HEK293 (cell line): ENCODE measurements at regions not wholly inside any gene's neighbourhood (a gene's known extent, or its start where the extent isn't known, plus 50 kb on each side); places are given as distances from the start of the nearest gene placed in this dataset.

Experiments used
- CTCF ChIA-PET: fragments of 350-600 bp; formaldehyde crosslinking; extraction: SDS; loops from one replicate; lab custom pipeline; 2021; ENCODE audit warnings: antibody characterized with exemption; lab: Yijun Ruan, JAX
- POLR2A ChIA-PET: fragments of 300-600 bp; formaldehyde crosslinking; extraction: SDS; loops from one replicate; lab custom pipeline; 2020; ENCODE audit warnings: antibody characterized with exemption, inconsistent platforms; lab: Yijun Ruan, JAX
- H3K27ac ChIP-seq: fragments of 200-500 bp; sonication (Bioruptor generic); 2 replicates; pipeline ENCODE4 v1.5.1; 2014; ENCODE audit warnings: low read depth, low read length, control low read depth, inconsistent platforms; ENCODE audit errors: extremely low read depth
- H3K36me3 ChIP-seq, 2 experiments: fragments of 200-500 bp in 1 of 2; sonication (Bioruptor generic) in 1 of 2; 1 replicate in 1 of 2; 2 replicates in 1 of 2; pipeline ENCODE4 v1.5.1; 2014 to 2017; ENCODE audit warnings: inconsistent platforms in 2 of 2, low read length in 2 of 2; ENCODE audit not compliant: control insufficient read depth in 2 of 2, insufficient read depth in 1 of 2
- H3K4me1 ChIP-seq: fragments of 200-500 bp; sonication (Bioruptor generic); 2 replicates; pipeline ENCODE4 v1.5.1; 2014; ENCODE audit warnings: mild to moderate bottlenecking, low read length, inconsistent platforms; ENCODE audit not compliant: control insufficient read depth, insufficient read depth
- H3K4me3 ChIP-seq: 2 replicates; pipeline ENCODE4 v1.5.1; 2011; ENCODE audit warnings: low read depth, mild to moderate bottlenecking, control low read depth, low read length, moderate library complexity
- H3K9me3 ChIP-seq: fragments of 200-500 bp; sonication (Bioruptor generic); 2 replicates; pipeline ENCODE4 v1.5.1; 2014; ENCODE audit warnings: low read depth, low read length, inconsistent platforms; ENCODE audit not compliant: control insufficient read depth, insufficient read depth
- EGR2 ChIP-seq: fragments of 450-650 bp; formaldehyde crosslinking; IDR thresholded peaks from 2 replicates; pipeline ENCODE4 v1.5.1; 2016; ENCODE audit warnings: low read depth, missing biosample characterization, missing genetic modification characterization
- KLF7 ChIP-seq: fragments of 450-650 bp; formaldehyde crosslinking; IDR thresholded peaks from 2 replicates; pipeline ENCODE4 v1.5.1; 2016; ENCODE audit warnings: missing biosample characterization, missing genetic modification characterization, borderline replicate concordance
- MEIS1 ChIP-seq: sonication (generic); formaldehyde crosslinking; IDR thresholded peaks from 2 replicates; pipeline ENCODE4 v1.8.1; 2022; ENCODE audit warnings: missing genetic modification reagents, mild to moderate bottlenecking, borderline replicate concordance
- REPIN1 ChIP-seq: fragments of 450-650 bp; formaldehyde crosslinking; IDR thresholded peaks from 2 replicates; pipeline ENCODE4 v1.5.1; 2017; ENCODE audit warnings: missing biosample characterization, missing genetic modification characterization, low read depth
- SALL2 ChIP-seq: fragments of 450-650 bp; formaldehyde crosslinking; IDR thresholded peaks from 2 replicates; pipeline ENCODE4 v1.5.0; 2017; ENCODE audit warnings: missing biosample characterization, mild to moderate bottlenecking, missing genetic modification characterization, borderline replicate concordance
- YY2 ChIP-seq: fragments of 450-650 bp; formaldehyde crosslinking; IDR thresholded peaks from 2 replicates; pipeline ENCODE4 v1.5.1; 2016; ENCODE audit warnings: missing biosample characterization, missing genetic modification characterization
- ZBTB17 ChIP-seq: fragments of 450-650 bp; formaldehyde crosslinking; IDR thresholded peaks from 2 replicates; pipeline ENCODE4 v1.5.1; 2016; ENCODE audit warnings: missing biosample characterization, missing genetic modification characterization
- ZBTB8A ChIP-seq: fragments of 450-650 bp; formaldehyde crosslinking; IDR thresholded peaks from 2 replicates; pipeline ENCODE4 v1.5.1; 2016; ENCODE audit warnings: missing biosample characterization, missing genetic modification characterization
- ZFHX2 ChIP-seq: fragments of 450-650 bp; formaldehyde crosslinking; conservative IDR thresholded peaks from 2 replicates; pipeline ENCODE4 v1.5.1; 2016; ENCODE audit warnings: missing biosample characterization, missing genetic modification characterization
- ZFP69B ChIP-seq: fragments of 450-650 bp; formaldehyde crosslinking; IDR thresholded peaks from 2 replicates; pipeline ENCODE4 v1.5.1; 2016; ENCODE audit warnings: missing biosample characterization, missing genetic modification characterization
- ZNF140 ChIP-seq: fragments of 450-650 bp; formaldehyde crosslinking; IDR thresholded peaks from 2 replicates; pipeline ENCODE4 v1.5.1; 2016; ENCODE audit warnings: missing biosample characterization, missing genetic modification characterization
- ZNF169 ChIP-seq: fragments of 450-650 bp; formaldehyde crosslinking; IDR thresholded peaks from 2 replicates; pipeline ENCODE4 v1.5.1; 2016; ENCODE audit warnings: missing biosample characterization, missing genetic modification characterization
- ZNF214 ChIP-seq: fragments of 450-650 bp; formaldehyde crosslinking; IDR thresholded peaks from 2 replicates; pipeline ENCODE4 v1.5.1; 2017; ENCODE audit warnings: missing biosample characterization, mild to moderate bottlenecking, missing genetic modification characterization, borderline replicate concordance
- ZNF335 ChIP-seq: fragments of 450-650 bp; formaldehyde crosslinking; conservative IDR thresholded peaks from 2 replicates; pipeline ENCODE4 v1.5.1; 2016; ENCODE audit warnings: missing biosample characterization, missing genetic modification characterization
- ZNF354C ChIP-seq: fragments of 450-650 bp; formaldehyde crosslinking; IDR thresholded peaks from 2 replicates; pipeline ENCODE4 v1.5.1; 2016; ENCODE audit warnings: missing biosample characterization, missing genetic modification characterization, low read depth, borderline replicate concordance
- ZNF433 ChIP-seq: fragments of 450-650 bp; formaldehyde crosslinking; IDR thresholded peaks from 2 replicates; pipeline ENCODE4 v1.5.1; 2016; ENCODE audit warnings: missing biosample characterization, missing genetic modification characterization, low read depth
- ZNF558 ChIP-seq: fragments of 450-650 bp; formaldehyde crosslinking; IDR thresholded peaks from 2 replicates; pipeline ENCODE4 v1.5.1; 2016; ENCODE audit warnings: missing biosample characterization, missing genetic modification characterization
- ZNF560 ChIP-seq: fragments of 450-650 bp; formaldehyde crosslinking; IDR thresholded peaks from 2 replicates; pipeline ENCODE4 v1.5.1; 2017; ENCODE audit warnings: missing biosample characterization, missing genetic modification characterization, borderline replicate concordance
- ZNF600 ChIP-seq: fragments of 450-650 bp; formaldehyde crosslinking; IDR thresholded peaks from 2 replicates; pipeline ENCODE4 v1.5.1; 2016; ENCODE audit warnings: missing biosample characterization, missing genetic modification characterization
- ZNF658 ChIP-seq: fragments of 450-650 bp; formaldehyde crosslinking; IDR thresholded peaks from 2 replicates; pipeline ENCODE4; 2016; ENCODE audit warnings: missing biosample characterization, missing genetic modification characterization
- ZNF707 ChIP-seq: fragments of 450-650 bp; formaldehyde crosslinking; IDR thresholded peaks from 2 replicates; pipeline ENCODE4 v1.5.1; 2016; ENCODE audit warnings: missing biosample characterization, missing genetic modification characterization
- ZNF776 ChIP-seq: fragments of 450-650 bp; formaldehyde crosslinking; IDR thresholded peaks from 2 replicates; pipeline ENCODE4 v1.5.0; 2017; ENCODE audit warnings: missing biosample characterization, missing genetic modification characterization, borderline replicate concordance
- TF ChIP-seq, protein P1 (sequence below): fragments of 450-650 bp; formaldehyde crosslinking; IDR thresholded peaks from 2 replicates; pipeline ENCODE4 v1.5.1; 2016; ENCODE audit warnings: missing biosample characterization, missing genetic modification characterization
- TF ChIP-seq, protein P2 (sequence below): fragments of 450-650 bp; formaldehyde crosslinking; optimal IDR thresholded peaks from 2 replicates; pipeline ENCODE3; 2016; ENCODE audit warnings: missing biosample characterization, mild to moderate bottlenecking, missing genetic modification characterization
- TF ChIP-seq, protein P3 (sequence below): fragments of 450-650 bp; formaldehyde crosslinking; IDR thresholded peaks from 2 replicates; pipeline ENCODE4 v1.5.1; 2017; ENCODE audit warnings: missing biosample characterization, missing genetic modification characterization
- TF ChIP-seq, protein P4 (sequence below): fragments of 450-650 bp; formaldehyde crosslinking; IDR thresholded peaks from 2 replicates; pipeline ENCODE4 v1.5.1; 2016; ENCODE audit warnings: missing biosample characterization, missing genetic modification characterization
- TF ChIP-seq, protein P5 (sequence below): IDR thresholded peaks from 2 replicates; pipeline ENCODE4 v1.6.1; 2011; ENCODE audit warnings: mild to moderate bottlenecking, low read depth, low read length, borderline replicate concordance
- TF ChIP-seq, protein P6 (sequence below): fragments of 450-650 bp; formaldehyde crosslinking; IDR thresholded peaks from 2 replicates; pipeline ENCODE4 v1.5.1; 2016; ENCODE audit warnings: missing biosample characterization, missing genetic modification characterization

DNA sequence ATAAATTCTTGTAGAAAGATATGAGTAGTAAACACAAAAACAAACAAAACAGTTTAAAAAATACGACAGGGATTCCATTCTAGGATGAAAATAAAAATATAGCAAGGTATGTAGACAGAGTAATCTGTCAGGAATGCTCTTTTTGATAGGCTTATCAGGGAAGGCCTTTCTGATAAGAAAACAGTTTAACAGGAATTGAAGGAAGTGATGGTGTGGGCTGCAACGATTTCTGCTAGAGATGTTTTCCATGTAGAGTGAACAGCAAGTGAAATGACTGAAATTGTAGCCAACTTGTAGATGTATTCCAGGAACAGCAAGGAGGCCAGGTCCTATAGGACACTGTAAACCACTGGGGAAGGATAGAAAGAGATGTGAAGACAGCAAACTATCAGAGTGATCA, 689.7 kb upstream of the GJE1 start (continued):
- TF ChIP-seq ZNF335 (tag by site-specific recombination) (no peak), ZFHX2 (tag by site-specific recombination) (no peak), ZNF214 (tag by site-specific recombination) (no peak), ZNF776 (tag by site-specific recombination) (no peak), ZNF558 (tag by site-specific recombination) (no peak), ZNF354C (tag by site-specific recombination) (no peak), ZNF707 (tag by site-specific recombination) (no peak), KLF7 (no peak), ZNF169 (no peak)

DNA sequence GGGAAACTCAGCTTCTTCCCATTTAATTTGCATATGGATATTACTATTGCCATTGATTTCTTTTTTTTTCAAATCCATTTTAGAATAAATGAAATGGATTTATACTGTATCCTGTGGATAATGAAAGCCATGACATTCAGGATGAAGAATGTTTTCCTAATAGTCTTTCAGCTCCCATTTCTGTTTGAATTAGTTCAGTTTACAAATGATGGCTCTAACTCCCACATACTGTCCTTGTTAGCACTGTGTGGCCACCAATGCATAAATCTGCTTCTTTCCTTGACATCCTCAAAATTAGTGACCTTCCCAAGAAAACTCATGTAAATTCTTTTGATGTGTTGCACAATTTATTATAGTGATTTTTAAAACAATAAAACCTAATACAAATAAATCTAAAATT, 693.2 kb upstream of the GJE1 start:
- H3K4me3 ChIP-seq: no peak overlapping the region
- CTCF ChIA-PET: interaction anchor here (0.8 kb wide), 1 partner anchor 40 kb away, joined by 4 read pairs; no protein-coding TSS in a partner anchor
- no peak for TF ChIP-seq ZNF335 (tag by site-specific recombination)
- TF ChIP-seq, protein P1, sequence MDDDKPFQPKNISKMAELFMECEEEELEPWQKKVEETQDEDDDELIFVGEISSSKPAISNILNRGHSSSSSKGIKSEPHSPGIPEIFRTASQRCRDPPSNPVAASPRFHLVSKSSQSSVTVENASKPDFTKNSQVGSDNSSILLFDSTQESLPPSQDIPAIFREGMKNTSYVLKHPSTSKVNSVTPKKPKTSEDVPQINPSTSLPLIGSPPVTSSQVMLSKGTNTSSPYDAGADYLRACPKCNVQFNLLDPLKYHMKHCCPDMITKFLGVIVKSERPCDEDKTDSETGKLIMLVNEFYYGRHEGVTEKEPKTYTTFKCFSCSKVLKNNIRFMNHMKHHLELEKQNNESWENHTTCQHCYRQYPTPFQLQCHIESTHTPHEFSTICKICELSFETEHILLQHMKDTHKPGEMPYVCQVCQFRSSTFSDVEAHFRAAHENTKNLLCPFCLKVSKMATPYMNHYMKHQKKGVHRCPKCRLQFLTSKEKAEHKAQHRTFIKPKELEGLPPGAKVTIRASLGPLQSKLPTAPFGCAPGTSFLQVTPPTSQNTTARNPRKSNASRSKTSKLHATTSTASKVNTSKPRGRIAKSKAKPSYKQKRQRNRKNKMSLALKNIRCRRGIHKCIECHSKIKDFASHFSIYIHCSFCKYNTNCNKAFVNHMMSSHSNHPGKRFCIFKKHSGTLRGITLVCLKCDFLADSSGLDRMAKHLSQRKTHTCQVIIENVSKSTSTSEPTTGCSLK (tag by site-specific recombination): no peak
- TF ChIP-seq ZNF658 (tag by site-specific recombination): no peak
- TF ChIP-seq, protein P2, sequence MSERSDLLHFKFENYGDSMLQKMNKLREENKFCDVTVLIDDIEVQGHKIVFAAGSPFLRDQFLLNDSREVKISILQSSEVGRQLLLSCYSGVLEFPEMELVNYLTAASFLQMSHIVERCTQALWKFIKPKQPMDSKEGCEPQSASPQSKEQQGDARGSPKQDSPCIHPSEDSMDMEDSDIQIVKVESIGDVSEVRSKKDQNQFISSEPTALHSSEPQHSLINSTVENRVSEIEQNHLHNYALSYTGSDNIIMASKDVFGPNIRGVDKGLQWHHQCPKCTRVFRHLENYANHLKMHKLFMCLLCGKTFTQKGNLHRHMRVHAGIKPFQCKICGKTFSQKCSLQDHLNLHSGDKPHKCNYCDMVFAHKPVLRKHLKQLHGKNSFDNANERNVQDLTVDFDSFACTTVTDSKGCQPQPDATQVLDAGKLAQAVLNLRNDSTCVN (tag by site-specific recombination): no peak
- TF ChIP-seq REPIN1 (tag by site-specific recombination): no peak
- TF ChIP-seq ZNF560 (tag by site-specific recombination): no peak
- TF ChIP-seq, protein P3, sequence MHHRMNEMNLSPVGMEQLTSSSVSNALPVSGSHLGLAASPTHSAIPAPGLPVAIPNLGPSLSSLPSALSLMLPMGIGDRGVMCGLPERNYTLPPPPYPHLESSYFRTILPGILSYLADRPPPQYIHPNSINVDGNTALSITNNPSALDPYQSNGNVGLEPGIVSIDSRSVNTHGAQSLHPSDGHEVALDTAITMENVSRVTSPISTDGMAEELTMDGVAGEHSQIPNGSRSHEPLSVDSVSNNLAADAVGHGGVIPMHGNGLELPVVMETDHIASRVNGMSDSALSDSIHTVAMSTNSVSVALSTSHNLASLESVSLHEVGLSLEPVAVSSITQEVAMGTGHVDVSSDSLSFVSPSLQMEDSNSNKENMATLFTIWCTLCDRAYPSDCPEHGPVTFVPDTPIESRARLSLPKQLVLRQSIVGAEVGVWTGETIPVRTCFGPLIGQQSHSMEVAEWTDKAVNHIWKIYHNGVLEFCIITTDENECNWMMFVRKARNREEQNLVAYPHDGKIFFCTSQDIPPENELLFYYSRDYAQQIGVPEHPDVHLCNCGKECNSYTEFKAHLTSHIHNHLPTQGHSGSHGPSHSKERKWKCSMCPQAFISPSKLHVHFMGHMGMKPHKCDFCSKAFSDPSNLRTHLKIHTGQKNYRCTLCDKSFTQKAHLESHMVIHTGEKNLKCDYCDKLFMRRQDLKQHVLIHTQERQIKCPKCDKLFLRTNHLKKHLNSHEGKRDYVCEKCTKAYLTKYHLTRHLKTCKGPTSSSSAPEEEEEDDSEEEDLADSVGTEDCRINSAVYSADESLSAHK (tag by site-specific recombination): no peak
- TF ChIP-seq, protein P4, sequence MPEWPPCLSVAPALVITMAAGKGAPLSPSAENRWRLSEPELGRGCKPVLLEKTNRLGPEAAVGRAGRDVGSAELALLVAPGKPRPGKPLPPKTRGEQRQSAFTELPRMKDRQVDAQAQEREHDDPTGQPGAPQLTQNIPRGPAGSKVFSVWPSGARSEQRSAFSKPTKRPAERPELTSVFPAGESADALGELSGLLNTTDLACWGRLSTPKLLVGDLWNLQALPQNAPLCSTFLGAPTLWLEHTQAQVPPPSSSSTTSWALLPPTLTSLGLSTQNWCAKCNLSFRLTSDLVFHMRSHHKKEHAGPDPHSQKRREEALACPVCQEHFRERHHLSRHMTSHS: no peak
- no peak for TF ChIP-seq SALL2 (tag by site-specific recombination)
- TF ChIP-seq ZNF433 (tag by site-specific recombination): no peak
- no peak for TF ChIP-seq ZBTB8A (tag by site-specific recombination)
- no peak for TF ChIP-seq ZNF600 (tag by site-specific recombination)
- no peak for TF ChIP-seq EGR2 (tag by site-specific recombination)
- TF ChIP-seq YY2: no peak
- no peak for TF ChIP-seq ZFP69B (tag by site-specific recombination)
- no peak for TF ChIP-seq MEIS1
- TF ChIP-seq ZBTB17: no peak
- no peak for TF ChIP-seq ZNF140 (tag by site-specific recombination)
- TF ChIP-seq, protein P5, sequence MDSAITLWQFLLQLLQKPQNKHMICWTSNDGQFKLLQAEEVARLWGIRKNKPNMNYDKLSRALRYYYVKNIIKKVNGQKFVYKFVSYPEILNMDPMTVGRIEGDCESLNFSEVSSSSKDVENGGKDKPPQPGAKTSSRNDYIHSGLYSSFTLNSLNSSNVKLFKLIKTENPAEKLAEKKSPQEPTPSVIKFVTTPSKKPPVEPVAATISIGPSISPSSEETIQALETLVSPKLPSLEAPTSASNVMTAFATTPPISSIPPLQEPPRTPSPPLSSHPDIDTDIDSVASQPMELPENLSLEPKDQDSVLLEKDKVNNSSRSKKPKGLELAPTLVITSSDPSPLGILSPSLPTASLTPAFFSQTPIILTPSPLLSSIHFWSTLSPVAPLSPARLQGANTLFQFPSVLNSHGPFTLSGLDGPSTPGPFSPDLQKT: no peak
- TF ChIP-seq, protein P6, sequence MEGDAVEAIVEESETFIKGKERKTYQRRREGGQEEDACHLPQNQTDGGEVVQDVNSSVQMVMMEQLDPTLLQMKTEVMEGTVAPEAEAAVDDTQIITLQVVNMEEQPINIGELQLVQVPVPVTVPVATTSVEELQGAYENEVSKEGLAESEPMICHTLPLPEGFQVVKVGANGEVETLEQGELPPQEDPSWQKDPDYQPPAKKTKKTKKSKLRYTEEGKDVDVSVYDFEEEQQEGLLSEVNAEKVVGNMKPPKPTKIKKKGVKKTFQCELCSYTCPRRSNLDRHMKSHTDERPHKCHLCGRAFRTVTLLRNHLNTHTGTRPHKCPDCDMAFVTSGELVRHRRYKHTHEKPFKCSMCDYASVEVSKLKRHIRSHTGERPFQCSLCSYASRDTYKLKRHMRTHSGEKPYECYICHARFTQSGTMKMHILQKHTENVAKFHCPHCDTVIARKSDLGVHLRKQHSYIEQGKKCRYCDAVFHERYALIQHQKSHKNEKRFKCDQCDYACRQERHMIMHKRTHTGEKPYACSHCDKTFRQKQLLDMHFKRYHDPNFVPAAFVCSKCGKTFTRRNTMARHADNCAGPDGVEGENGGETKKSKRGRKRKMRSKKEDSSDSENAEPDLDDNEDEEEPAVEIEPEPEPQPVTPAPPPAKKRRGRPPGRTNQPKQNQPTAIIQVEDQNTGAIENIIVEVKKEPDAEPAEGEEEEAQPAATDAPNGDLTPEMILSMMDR: no peak
- TF ChIP-seq, all 188 proteins: peak for 0
- Histone ChIP-seq H3K36me3 (no peaks in the 10 kb centered on the region), H3K4me1 (no peaks in the 10 kb centered on the region), H3K27ac (no peak overlapping the region), H3K9me3 (no peaks in the 10 kb centered on the region)
- POLR2A ChIA-PET: no interaction called here
